CD4-positive, alpha-beta T cell treated with Interleukin-15 for 1 hour (primary cell): ENCODE measurements at regions not wholly inside any gene's neighbourhood (a gene's known extent, or its start where the extent isn't known, plus 50 kb on each side); places are given as distances from the start of the nearest gene placed in this dataset.

Experiments
- DNase-seq: peaks from one replicate; pipeline ENCODE4 v3.0.0-alpha.2; 2020

DNA sequence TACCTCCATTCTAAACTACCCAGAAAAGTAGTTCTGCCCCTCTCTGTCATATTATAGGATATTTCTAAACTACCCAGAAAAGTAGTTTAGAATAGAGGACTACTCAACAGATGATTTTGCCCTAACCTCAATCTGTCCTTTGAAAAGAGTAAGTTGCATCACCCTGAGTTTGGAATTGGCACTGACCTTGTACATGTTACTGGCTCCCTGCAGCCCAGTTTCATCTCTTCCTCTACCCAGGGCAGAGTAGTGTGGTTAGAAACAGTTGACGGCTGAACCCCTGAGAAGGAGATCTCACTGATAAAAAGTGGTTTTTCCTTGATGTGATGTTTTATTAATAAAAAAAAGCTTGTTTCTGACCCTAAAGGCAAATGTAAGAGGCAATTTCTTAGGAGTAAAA lies 340.5 kb upstream of the NECTIN3 start:
- no peak for DNase-seq

DNA sequence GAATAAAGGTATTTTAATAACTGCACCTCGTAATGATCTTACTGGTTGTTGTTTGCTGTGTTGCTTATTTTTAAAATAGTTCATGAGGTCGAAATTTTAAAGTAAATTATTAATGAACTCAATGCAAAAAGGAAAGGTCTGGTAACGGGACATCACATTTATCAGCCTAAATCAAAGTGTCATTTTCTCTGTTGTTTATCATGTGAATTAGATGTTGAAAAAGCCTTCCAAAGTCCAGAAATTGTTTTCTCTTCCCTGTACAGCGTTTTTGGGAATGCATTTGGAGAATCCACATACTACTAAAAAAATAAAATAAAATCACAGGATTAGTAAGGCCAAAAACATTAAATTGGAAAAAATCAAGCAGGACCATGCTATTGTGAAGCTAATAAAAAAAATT lies 339.2 kb upstream of the NECTIN3 start:
- no peak for DNase-seq

DNA sequence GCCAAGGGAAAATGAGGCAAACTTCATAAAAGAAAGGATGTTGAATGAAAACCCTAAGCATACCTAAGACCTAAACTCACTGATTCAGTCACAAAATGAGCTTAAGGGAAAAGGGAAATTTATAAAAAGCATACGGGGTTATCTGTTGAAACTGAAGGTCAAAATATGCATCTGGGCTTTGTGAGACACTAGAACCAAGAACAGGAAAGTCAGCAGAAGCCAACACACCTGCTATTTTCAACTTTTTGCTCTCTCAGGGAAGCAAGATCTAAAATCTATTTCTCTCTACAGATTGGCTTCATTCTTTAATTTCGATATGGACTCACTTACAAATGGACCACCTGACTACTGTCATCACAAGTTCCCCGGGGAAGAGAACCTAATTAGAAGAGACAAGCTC lies 338.6 kb upstream of the NECTIN3 start:
- no peak for DNase-seq

DNA sequence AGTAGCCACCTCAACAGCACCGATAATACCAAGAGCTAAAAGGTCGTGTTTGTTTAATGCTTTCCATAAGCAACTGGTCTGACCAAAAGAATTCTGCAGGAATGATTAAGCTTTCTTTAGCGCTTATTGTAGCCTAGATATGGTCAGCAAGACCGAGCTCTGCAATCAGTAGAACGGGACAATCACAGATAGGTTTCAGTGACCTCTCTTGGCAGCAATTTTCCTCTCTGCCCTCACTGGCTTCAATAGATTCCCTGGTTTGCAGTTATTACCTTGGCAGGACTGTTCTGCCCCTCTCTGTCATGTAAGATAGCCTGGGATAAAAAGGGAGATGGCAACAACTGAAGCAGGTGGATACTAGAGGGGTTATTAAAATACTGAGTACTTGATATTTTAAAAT lies 337.1 kb upstream of the NECTIN3 start:
- DNase-seq, result no peak

DNA sequence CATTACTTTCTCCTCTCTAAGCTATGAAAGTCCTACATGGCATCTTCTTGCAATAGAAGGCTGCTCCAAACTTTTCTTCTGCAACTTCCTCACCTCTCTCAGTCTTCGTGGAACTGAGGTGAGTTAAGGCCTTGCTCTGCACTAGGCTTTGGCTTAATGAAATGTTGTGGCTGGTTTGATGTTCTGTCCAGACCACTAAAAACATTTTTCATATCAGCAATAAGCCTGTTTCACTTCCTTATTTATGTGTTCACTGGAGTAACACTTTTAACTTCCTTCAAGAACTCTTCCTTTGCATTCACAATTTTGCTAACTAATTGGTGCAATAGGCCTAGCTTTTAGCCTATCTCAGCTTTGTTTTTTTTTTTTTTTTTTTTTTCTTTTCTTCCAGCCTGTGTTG lies 335.3 kb upstream of the NECTIN3 start:
- DNase-seq, result no peak

DNA sequence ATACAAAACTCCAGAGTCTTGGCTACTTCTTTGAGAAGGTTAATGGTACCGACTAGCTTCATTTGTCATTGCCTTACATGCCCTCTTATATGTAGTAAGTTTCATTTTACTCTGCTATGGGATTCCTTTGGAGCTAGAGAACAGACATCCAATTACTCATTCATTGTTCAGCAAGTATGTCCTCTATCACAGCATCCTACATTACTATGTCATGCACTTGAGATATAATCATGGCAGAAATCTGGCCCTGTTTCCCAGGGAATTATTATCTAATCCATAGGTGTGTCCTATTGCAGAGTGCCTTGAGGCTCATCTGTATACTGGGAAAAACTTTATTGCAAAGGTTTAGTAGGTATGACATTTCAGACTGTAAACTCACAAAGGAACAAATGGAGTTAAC lies 333.1 kb upstream of the NECTIN3 start:
- DNase-seq, result no peak

DNA sequence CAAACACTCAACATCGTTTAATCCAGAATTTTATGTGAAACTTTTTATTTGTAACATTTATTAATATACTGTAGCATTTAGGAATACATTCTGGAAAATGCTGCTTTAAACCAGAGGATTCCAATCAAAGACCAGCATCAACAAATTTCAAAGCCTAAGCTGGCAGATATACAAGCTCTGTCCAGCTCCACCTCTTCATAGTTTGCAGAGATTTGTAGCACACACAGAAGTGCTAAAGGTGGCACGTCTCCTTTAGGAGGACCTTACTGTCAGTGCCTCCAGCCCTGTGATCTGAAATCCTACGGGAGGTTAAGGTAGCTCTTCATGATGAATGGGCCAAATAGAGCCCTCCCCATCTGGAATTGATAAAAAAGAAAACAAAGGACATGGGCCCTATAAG lies 329.7 kb upstream of the NECTIN3 start:
- no peak for DNase-seq

DNA sequence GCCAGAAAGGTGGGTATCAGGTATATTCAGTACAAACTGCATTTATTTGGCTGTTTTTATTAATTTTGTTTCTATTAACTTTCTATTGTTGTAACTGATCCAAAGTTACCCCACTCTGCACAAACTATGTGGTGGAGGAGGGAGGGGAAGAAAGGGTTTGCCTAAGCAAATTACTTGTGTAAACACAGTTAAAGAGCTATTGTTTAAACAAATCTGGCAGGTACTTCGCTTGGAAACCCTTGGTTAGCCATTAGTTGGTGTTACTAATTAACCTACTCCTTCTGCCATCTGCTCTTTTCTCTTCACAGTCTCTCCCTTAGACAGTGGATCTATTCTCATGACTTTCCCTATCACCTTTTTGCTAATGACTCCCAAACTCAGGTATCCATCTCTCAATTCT lies 328.4 kb upstream of the NECTIN3 start:
- DNase-seq, result no peak

DNA sequence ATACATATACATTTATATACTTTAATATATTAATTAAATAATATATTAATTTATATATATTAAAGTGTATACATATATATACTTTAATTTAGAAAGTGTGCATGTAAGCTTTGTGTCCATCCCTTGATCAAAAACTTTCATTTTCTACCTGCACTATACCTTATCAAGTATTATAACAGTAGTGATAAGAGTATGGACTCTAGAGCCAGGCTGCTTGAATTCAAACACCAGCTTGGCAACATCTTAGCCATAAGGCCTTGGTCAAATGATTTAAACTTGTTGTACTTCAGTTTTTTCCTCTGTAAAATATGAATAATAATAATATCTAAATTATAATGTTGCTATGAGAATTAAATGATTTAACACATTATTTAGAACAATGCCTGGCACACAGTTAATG lies 327.6 kb upstream of the NECTIN3 start:
- no peak for DNase-seq

DNA sequence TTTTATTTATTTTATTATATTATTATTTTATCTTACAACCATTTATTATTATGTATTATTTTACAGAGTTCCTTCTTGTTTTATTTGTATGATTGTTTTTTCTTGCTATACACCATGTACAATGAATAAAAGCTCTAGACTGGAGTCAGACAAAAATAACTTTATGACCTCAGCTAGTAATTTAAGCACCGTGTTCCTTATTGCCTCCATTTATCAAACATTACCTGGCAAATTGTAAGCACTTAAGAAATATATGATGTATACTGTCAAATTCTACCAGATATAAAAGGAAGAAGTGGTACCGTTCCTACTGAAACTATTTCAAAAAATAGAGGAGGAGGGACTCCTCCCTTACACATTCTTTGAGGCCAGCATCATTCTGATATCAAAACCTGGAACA lies 326.9 kb upstream of the NECTIN3 start:
- no peak for DNase-seq

DNA sequence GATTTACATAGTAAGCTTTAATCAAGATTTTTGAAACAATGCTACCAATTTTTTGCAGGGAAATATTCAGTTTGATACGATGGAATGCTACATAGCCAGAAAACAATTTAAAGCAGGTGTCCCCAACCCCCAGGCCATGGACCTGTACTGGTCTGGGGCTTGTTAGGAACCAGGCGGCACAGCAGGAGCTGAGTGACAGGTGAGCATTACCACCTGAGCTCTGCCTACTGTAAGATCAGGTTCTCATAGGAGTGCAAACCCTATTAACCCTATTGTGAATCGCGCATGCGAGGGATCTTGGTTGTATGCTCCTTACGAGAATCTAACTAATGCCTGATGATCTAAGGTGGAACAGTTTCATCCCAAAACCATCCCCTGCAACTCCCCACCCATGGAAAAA lies 322.6 kb upstream of the NECTIN3 start:
- no peak for DNase-seq

DNA sequence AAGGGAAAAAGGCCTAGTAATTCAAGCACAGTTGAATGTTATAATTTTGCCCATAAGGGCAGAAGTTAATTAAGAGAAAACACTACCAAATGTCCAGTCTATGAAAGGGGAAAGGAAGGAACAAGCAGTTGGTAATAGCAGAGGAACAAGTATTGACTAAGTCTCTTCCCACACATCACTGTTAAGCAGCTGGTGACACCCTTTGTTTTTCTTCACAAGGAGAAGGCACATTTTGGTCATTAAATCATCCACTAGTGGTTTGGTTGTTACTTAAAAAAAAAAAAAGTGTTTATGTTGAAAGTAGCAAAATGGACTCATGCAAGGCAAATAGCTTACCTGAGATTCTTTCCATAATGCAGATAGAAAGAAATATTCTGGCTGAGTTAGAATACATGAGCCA lies 321.4 kb upstream of the NECTIN3 start:
- DNase-seq, result no peak

DNA sequence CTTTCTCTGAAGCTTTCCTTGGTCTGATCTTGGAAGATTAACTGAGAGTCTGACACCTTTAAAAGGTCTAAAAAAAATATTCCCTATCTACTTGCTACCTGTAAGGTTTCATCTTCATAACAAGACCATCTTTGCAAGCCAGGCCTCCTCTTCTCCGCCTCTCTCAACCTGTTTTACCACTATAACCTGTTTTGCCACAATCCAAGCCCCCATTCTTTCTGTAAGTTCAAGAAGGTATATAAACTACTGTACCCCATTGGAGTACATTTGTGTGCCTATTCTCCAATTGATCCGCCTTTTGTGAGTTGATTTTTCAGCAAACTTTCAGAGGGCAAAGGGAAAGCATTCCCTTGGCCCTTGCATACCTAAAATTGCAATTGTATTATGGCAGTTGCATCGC lies 319.3 kb upstream of the NECTIN3 start:
- DNase-seq, result no peak

DNA sequence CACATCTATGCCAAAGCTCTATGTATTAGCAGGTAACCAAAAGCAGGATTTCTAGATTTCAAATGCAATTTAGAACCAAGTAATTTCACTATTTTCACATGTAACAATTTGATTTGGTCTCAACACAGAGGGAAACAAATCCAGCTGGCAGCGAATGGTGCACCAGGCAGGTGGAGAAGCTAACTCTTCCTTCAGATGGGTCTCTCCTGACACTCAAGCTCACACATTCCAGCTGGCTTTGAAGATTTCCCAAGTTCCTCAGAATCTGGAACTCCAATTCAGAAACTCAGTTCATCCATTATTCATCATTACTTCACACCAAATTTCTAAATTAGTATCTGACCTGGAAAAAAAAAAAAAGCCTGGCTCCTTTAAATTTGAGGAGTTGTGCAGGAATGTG lies 318.1 kb upstream of the NECTIN3 start:
- no peak for DNase-seq

DNA sequence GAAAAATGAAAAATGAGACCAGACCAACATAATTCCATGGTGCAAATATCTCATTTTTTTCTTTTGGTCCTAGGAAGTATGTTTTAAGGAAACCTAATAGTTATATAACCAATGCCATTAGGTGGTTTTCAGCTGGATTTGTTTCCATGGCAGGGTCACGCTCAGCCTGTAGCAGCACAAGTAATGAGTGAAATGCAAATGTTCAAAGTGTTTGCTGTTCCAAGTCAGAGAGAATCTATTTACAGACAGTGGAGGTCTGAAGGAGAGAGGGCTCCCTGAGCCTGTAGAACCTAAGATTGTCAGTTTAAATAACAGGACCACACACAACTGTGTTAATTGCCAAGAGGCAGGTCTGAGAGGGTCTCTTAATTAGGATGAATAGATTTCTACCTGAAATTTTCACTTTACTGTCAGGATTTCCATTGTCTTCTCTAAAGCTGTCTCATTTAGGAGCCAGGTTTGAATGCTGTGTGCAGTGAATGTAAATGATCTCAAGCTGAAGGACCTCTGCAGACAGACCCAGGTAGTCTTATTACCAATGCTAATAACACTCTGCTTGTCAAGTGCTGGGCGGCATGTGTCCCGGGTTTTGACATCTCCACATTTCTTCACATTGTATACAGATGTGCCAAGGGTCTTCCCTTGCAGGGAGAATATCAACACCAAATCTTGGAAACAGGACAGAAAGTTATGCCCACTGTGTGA lies 317.3 kb upstream of the NECTIN3 start:
- DNase-seq, result no peak

DNA sequence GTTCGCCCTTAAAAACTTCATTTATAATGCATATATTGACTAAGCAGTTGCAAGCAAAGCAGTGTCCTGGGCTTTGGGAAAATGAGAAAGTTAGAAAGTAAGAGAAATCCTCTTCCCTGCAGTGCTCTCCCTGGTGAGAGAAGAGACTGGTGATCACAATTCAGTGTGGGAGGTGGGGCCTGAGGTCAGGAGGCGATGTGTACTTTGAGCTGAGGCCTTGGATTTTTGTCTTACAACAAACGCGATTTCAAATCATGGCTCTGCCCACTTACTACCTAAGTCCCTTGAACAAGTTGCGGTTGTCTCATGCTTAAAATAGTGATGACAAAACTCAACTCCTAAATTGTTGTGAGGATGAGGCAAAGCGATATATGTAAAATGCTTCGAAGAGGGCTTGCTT lies 316.3 kb upstream of the NECTIN3 start:
- no peak for DNase-seq

DNA sequence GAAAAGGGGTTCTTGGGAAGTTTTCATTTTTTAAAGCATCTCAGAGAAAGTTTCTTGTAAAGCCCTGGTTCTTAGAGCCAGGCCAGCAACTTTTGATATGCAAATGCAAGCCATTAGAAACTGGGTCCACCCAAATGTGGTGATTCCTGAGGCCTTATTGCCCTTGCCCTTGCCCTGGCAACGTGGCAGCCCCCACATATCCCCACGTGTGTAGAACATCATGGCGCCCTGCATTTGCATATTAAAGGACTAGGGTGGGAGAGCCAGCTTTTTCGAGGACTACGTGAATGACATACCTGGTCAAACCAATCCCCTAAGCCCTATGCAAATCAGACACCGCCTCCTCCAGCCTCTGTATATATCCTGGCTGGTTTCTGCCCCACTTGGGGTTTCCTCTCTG lies 314.9 kb upstream of the NECTIN3 start:
- no peak for DNase-seq

DNA sequence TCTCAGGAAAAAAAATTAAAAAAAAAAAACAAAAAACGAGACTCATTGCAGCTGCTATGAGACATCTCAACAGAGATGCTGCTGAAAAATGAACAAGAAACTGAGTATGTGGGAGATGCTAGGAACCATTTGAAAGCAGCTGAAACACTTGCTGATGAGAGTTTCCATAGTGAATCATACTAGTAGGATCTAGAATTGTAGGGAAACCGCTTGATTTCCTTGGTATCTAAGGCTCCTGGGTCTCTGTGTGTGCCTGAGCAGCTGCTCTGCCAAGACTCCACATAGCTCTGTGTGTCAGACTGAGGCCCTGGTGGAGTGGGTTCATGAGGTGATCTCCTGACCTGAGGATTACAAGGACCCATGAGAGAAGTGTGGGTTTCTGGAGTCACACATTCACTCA lies 313.4 kb upstream of the NECTIN3 start:
- no peak for DNase-seq

DNA sequence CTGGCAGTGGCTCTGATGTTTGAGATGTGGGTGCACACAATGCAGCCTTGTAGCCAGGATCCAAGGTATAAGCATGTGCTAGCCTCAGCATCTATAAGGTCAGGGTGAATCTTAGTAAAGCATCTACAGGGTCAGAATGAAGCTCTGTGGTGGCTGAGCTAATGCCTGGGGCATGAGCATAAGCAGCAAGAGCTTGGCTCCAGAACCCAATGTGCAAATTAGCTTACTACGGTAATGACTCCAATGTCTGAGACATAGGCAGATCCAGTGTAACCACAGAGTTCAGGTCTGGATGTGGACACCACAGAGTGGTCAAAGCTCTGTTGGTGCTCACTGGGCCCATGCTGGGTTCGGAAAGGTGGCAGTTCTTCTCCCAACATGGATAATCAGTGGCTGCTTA lies 304.5 kb upstream of the NECTIN3 start:
- no peak for DNase-seq

DNA sequence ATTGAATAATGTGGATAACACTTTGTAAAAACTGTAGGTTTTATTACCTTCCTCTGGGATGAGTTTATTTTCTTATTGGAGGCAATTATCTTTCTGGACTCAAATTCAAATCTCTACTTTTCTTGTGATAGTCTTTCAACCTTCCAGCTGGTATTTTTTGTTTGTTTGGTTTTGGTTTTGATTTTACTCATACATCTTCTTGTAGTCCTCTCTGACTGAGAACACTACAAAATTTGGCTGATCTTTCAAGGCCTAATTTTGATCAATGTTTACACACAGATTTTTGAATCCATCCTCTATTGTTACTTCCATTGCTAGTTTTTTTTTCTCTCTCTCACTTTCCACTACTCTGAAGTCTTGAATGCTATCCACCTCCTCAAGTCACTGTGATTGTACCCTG lies 303.8 kb upstream of the NECTIN3 start:
- no peak for DNase-seq

DNA sequence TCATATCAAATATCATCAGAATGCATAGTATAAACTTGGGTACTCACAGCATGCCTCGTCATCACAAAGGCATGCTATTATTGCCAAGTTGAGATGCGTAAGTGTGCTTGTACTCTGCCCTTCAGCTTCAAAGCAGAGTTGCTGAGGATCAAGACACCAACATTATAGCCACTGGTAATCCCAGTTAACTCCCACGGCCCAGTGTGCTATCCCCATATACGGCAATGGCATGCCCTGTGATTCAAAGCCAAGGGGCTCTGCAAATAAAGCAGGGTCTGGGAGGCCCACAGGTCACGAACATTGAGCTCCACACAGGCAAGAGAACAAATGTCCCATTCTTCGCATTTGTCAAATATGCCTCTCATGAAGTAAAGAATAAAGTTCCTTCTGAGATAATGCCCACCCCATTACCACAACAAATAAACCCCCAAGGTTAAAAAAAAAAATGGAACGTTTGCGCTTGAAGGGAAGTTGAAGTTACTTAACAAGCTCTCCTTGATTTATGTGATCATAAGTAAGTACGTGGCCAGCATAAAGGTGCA lies 298.1 kb upstream of the NECTIN3 start:
- DNase-seq, result no peak

DNA sequence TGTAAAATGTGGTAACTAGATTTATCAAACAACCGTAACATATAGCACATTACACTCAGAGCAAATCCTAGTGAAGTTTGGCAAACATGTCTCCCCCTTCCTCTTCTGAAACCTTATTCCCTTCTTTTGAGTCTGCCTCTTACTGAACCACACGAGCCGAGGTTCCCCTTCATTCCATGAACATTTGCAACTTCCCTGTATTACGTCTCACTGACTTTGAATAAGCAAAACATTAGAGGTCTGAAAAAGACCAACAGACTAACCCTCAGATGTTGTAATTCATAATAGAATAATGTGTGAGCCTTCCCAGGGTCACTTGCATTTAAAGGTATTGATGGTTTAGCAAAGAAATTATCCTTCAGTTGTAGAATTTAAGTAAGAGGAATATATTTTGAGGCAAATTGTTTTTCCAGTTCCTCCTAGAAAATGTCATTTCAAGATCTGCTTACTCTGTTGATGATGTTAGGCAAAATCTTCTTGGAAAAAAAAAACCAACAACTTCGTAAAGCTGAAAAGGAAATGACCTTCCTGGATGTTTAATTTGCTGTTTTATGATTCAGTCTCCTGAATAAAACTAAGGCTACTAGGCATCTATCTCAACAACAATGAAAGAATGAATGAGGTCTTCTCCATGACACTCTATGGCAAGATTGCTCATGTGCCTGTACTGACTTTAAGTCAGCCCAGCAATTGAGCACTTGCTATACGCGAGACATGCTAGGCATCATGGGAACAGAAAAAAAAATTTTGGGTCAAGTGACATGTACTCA lies 296.9 kb upstream of the NECTIN3 start:
- DNase-seq, result no peak

DNA sequence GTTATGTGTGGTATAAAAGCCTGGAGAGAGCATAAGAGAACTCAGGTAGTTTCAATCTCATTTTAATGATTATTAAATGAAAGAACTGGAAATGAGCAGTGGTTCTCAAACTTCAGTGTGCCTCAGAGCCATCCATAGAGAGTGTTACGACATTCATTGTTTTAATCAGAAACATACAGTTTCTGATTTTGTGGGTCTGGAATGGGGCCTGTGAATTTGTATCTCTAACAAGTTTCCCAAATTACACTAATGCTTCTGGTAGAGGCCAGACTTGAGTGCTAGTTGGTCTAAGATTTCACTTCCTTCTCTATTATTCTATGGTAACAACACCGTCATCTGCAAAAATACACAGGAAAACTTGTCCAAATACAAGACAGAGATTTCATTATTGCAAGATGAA lies 292.0 kb upstream of the NECTIN3 start:
- DNase-seq, result no peak

DNA sequence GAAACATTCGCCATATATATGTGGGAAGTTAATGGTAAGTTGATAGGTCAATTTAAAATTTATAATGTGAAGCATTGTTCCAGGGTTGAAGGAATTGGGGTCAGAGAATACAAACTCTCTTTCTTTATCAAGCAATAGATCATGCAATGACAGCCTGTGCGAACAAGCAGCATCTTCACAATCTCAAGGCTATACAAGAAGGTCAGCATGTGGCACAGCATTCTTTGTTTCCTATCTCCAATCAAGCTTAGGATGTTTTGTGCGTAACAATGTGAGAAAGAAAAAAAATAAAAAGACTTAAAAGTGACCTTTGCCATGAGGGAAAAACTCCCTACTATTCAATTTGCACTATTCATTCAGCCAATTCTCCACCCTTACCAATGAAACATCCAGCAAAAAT lies 288.1 kb upstream of the NECTIN3 start:
- DNase-seq, result no peak

DNA sequence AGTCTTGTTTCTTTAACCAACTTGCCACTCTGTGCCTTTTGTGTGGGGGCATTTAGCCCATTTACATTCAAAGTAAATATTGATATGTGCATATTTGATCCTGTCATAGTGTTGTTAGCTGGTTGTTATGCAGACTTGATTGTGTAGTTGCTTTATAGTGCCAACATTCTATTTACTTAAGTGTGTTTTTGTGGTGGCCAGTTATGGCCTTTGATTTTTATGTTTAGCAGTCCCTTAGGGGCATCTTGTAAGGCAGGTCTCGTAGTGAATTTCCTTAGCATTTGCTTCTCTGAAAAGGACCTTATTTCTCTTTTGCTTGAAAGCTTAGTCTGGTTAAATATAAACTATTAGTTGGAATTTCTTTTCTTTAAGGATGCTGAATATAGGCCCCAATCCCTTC lies 282.8 kb upstream of the NECTIN3 start:
- no peak for DNase-seq
